Astrocyte (in vitro differentiated cells and primary cell): ENCODE measurements at regions not wholly inside any gene's neighbourhood (a gene's known extent, or its start where the extent isn't known, plus 50 kb on each side); places are given as distances from the start of the nearest gene placed in this dataset.

Experiments used
- DNase-seq: peaks from one replicate; pipeline ENCODE4 v3.0.0-alpha.2; 2010; ENCODE audit warnings: low read depth
- FAIRE-seq: peaks from 2 replicates; lab custom pipeline; 2011; peaks lifted over from hg19 to GRCh38; lab: Jason Lieb, UNC
- H2AFZ ChIP-seq: 2 replicates; pipeline ENCODE4 v1.6.0; 2012; ENCODE audit warnings: low read depth, low read length, inconsistent platforms
- H3K27ac ChIP-seq: 2 replicates; pipeline ENCODE4 v1.5.1; 2011; ENCODE audit warnings: low read depth, low read length, inconsistent platforms
- H3K27me3 ChIP-seq: 2 replicates; pipeline ENCODE4 v1.6.0; 2011; ENCODE audit warnings: low read length, inconsistent platforms; ENCODE audit not compliant: insufficient read depth
- H3K36me3 ChIP-seq: 2 replicates; pipeline ENCODE4 v1.5.1; 2011; ENCODE audit warnings: low read length, inconsistent platforms; ENCODE audit not compliant: insufficient read depth
- H3K4me1 ChIP-seq: 2 replicates; pipeline ENCODE4 v1.5.1; 2011; ENCODE audit warnings: low read length, inconsistent platforms; ENCODE audit not compliant: insufficient read depth
- H3K4me2 ChIP-seq: 2 replicates; pipeline ENCODE4 v1.6.0; 2012; ENCODE audit warnings: low read length, inconsistent platforms
- H3K4me3 ChIP-seq: 2 replicates; pipeline ENCODE4 v1.5.1; 2011; ENCODE audit warnings: low read depth, mild to moderate bottlenecking, low read length, inconsistent platforms; ENCODE audit not compliant: insufficient read depth
- H3K79me2 ChIP-seq: 2 replicates; pipeline ENCODE4 v1.6.0; 2012; ENCODE audit warnings: mild to moderate bottlenecking, low read length, inconsistent platforms; ENCODE audit not compliant: insufficient read depth
- H3K9ac ChIP-seq: 2 replicates; pipeline ENCODE4 v1.6.0; 2012; ENCODE audit warnings: mild to moderate bottlenecking, low read length, inconsistent platforms
- H3K9me3 ChIP-seq: 2 replicates; pipeline ENCODE4 v1.5.1; 2012; ENCODE audit warnings: low read depth, mild to moderate bottlenecking, low read length, inconsistent platforms; ENCODE audit not compliant: insufficient read depth
- H4K20me1 ChIP-seq: 2 replicates; pipeline ENCODE4 v1.6.0; 2012; ENCODE audit warnings: low read length, inconsistent platforms; ENCODE audit not compliant: insufficient read depth
- H3K27ac Mint-ChIP-seq: one replicate; pipeline ENCODE4 v1.8.0; 2021; ENCODE audit warnings: mild to moderate bottlenecking, mixed read lengths; ENCODE audit not compliant: unreplicated experiment
- H3K27me3 Mint-ChIP-seq: one replicate; pipeline ENCODE4 v1.8.0; 2021; ENCODE audit warnings: low read depth, mixed read lengths; ENCODE audit not compliant: unreplicated experiment
- H3K36me3 Mint-ChIP-seq: one replicate; pipeline ENCODE4 v1.8.0; 2021; ENCODE audit warnings: low read depth, mixed read lengths; ENCODE audit not compliant: unreplicated experiment
- H3K4me1 Mint-ChIP-seq: one replicate; pipeline ENCODE4 v1.8.0; 2021; ENCODE audit warnings: low read depth, mixed read lengths; ENCODE audit not compliant: unreplicated experiment
- H3K4me3 Mint-ChIP-seq: one replicate; pipeline ENCODE4 v1.8.0; 2021; ENCODE audit warnings: mild to moderate bottlenecking, moderate library complexity, mixed read lengths; ENCODE audit not compliant: unreplicated experiment
- H3K9me3 Mint-ChIP-seq: one replicate; pipeline ENCODE4 v1.8.0; 2021; ENCODE audit warnings: mild to moderate bottlenecking, mixed read lengths; ENCODE audit not compliant: unreplicated experiment
- CTCF ChIP-seq: IDR thresholded peaks from 2 replicates; pipeline ENCODE4 v1.5.1; 2011; ENCODE audit warnings: low read depth, mild to moderate bottlenecking, inconsistent platforms, low read length, moderate library complexity; ENCODE audit not compliant: insufficient read depth
- EZH2 ChIP-seq: IDR thresholded peaks from 2 replicates; pipeline ENCODE4 v1.6.1; 2012; ENCODE audit warnings: mild to moderate bottlenecking, low read length, inconsistent platforms; ENCODE audit not compliant: insufficient read depth

- Mint-ChIP-seq H3K36me3 (peaks cover 4% of the 10 kb centered on the region), H3K27ac (no peak overlapping the region), H3K9me3 (peaks cover 13% of the 10 kb centered on the region), H3K27me3 (no peaks in the 10 kb centered on the region), H3K4me3 (no peak overlapping the region), H3K4me1 (peaks cover 1% of the 10 kb centered on the region)
- Histone ChIP-seq H3K27ac (no peak overlapping the region), H2AFZ (no peak overlapping the region), H3K4me2 (no peak overlapping the region), H3K36me3 (no peaks in the 10 kb centered on the region), H3K27me3 (no peaks in the 10 kb centered on the region), H3K4me3 (no peak overlapping the region), H3K4me1 (no peaks in the 10 kb centered on the region), H3K9me3 (peaks cover 2% of the 10 kb centered on the region), H3K79me2 (no peaks in the 10 kb centered on the region), H3K9ac (no peak overlapping the region), H4K20me1 (no peaks in the 10 kb centered on the region)
- TF ChIP-seq CTCF (no peak), EZH2 (no peak)
- FAIRE-seq (no peak), DNase-seq (no peak)
Measured at GRCh38 chr4:38463268-38463958, 200.6 kb upstream of the KLF3 start.

GRCh38 chr4:38464328-38464727 is 199.7 kb upstream of the KLF3 start:
- Mint-ChIP-seq H3K36me3 (peaks cover 4% of the 10 kb centered on the region), H3K27ac (no peak overlapping the region), H3K9me3 (peaks cover 13% of the 10 kb centered on the region), H3K27me3 (no peaks in the 10 kb centered on the region), H3K4me1 (peaks cover 1% of the 10 kb centered on the region), H3K4me3 (no peak overlapping the region)
- Histone ChIP-seq H2AFZ (no peak overlapping the region), H3K79me2 (no peaks in the 10 kb centered on the region), H3K27ac (no peak overlapping the region), H3K4me1 (no peaks in the 10 kb centered on the region), H3K9me3 (peaks cover 2% of the 10 kb centered on the region), H3K4me3 (no peak overlapping the region), H4K20me1 (no peaks in the 10 kb centered on the region), H3K36me3 (no peaks in the 10 kb centered on the region), H3K4me2 (no peak overlapping the region), H3K27me3 (no peaks in the 10 kb centered on the region), H3K9ac (no peak overlapping the region)
- no peak for TF ChIP-seq EZH2
- TF ChIP-seq CTCF: no peak
- DNase-seq (no peak), FAIRE-seq (no peak)

- no peaks in the 10 kb centered on the region for H3K4me1 ChIP-seq
- H2AFZ ChIP-seq: no peak overlapping the region
- Mint-ChIP-seq H3K36me3 (peaks cover 4% of the 10 kb centered on the region), H3K4me3 (no peak overlapping the region), H3K9me3 (peaks cover 13% of the 10 kb centered on the region), H3K4me1 (no peaks in the 10 kb centered on the region), H3K27me3 (no peaks in the 10 kb centered on the region), H3K27ac (no peak overlapping the region)
- no peak overlapping the region for H3K4me3 ChIP-seq
- H4K20me1 ChIP-seq: no peaks in the 10 kb centered on the region
- H3K27ac ChIP-seq: no peak overlapping the region
- H3K9ac ChIP-seq: no peak overlapping the region
- no peak overlapping the region for H3K4me2 ChIP-seq
- H3K9me3 ChIP-seq: peaks cover 2% of the 10 kb centered on the region
- DNase-seq: no peak
- FAIRE-seq: no peak
- TF ChIP-seq CTCF (no peak), EZH2 (no peak)
- no peaks in the 10 kb centered on the region for H3K36me3 ChIP-seq
- H3K27me3 ChIP-seq: no peaks in the 10 kb centered on the region
- no peaks in the 10 kb centered on the region for H3K79me2 ChIP-seq
Measured at GRCh38 chr4:38466401-38466800, 197.6 kb upstream of the KLF3 start.
